ENCODE measurements at regions not wholly inside any gene's neighbourhood (a gene's known extent, or its start where the extent isn't known, plus 50 kb on each side); places are given as distances from the start of the nearest gene placed in this dataset.

GRCh38 chr15:93438310-93438709, 349.3 kb upstream of the RGMA start:
- Histone ChIP-seq H3K4me3 (no peak overlapping the region), H3K36me3 (ENCODE audit: insufficient read depth, low read length) (no peaks in the 10 kb centered on the region), H3K27ac (no peak overlapping the region), H3K9me3 (ENCODE audit: low read depth, low read length) (no peaks in the 10 kb centered on the region), H3K9ac (ENCODE audit: insufficient read length) (no peak overlapping the region)
- no peak for DNase-seq (ENCODE audit: low read depth, low spot score)
- TF ChIP-seq FOXP2 (optimal IDR thresholded peaks at IDR 0.05; ENCODE audit: control extremely low read depth, extremely low read length, insufficient read depth) (no peak), EZH2 (IDR thresholded peaks at IDR 0.05) (no peak), POLR2AphosphoS5 (IDR thresholded peaks at IDR 0.05; ENCODE audit: borderline replicate concordance, low read depth, low read length) (no peak)

GRCh38 chr15:93432474-93432873, 343.5 kb upstream of the RGMA start:
- TF ChIP-seq EZH2 (IDR thresholded peaks at IDR 0.05), result no peak
- TF ChIP-seq POLR2AphosphoS5 (IDR thresholded peaks at IDR 0.05; ENCODE audit: borderline replicate concordance, low read depth, low read length), result no peak
- TF ChIP-seq FOXP2 (optimal IDR thresholded peaks at IDR 0.05; ENCODE audit: control extremely low read depth, extremely low read length, insufficient read depth), result no peak
- DNase-seq (ENCODE audit: low read depth, low spot score), result no peak
- no peak overlapping the region for H3K4me3 ChIP-seq
- H3K27ac ChIP-seq, result no peak overlapping the region
- H3K36me3 ChIP-seq (ENCODE audit: insufficient read depth, low read length), result no peaks in the 10 kb centered on the region
- H3K9ac ChIP-seq (ENCODE audit: insufficient read length), result no peak overlapping the region
- no peaks in the 10 kb centered on the region for H3K9me3 ChIP-seq (ENCODE audit: low read depth, low read length)

GRCh38 chr15:93428807-93429351, 339.9 kb upstream of the RGMA start:
- H3K9ac ChIP-seq (ENCODE audit: insufficient read length), result no peak overlapping the region
- no peaks in the 10 kb centered on the region for H3K36me3 ChIP-seq (ENCODE audit: insufficient read depth, low read length)
- TF ChIP-seq FOXP2 (optimal IDR thresholded peaks at IDR 0.05; ENCODE audit: control extremely low read depth, extremely low read length, insufficient read depth) (no peak), EZH2 (IDR thresholded peaks at IDR 0.05) (no peak), POLR2AphosphoS5 (IDR thresholded peaks at IDR 0.05; ENCODE audit: borderline replicate concordance, low read depth, low read length) (no peak)
- H3K4me3 ChIP-seq, result no peak overlapping the region
- no peak overlapping the region for H3K27ac ChIP-seq
- H3K9me3 ChIP-seq (ENCODE audit: low read depth, low read length), result no peaks in the 10 kb centered on the region
- no peak for DNase-seq (ENCODE audit: low read depth, low spot score)

GRCh38 chr15:93428150-93428549, 339.1 kb upstream of the RGMA start:
- no peak for DNase-seq (ENCODE audit: low read depth, low spot score)
- Histone ChIP-seq H3K9ac (ENCODE audit: insufficient read length) (no peak overlapping the region), H3K4me3 (no peak overlapping the region), H3K27ac (no peak overlapping the region), H3K9me3 (ENCODE audit: low read depth, low read length) (no peaks in the 10 kb centered on the region), H3K36me3 (ENCODE audit: insufficient read depth, low read length) (no peaks in the 10 kb centered on the region)
- TF ChIP-seq FOXP2 (optimal IDR thresholded peaks at IDR 0.05; ENCODE audit: control extremely low read depth, extremely low read length, insufficient read depth) (no peak), POLR2AphosphoS5 (IDR thresholded peaks at IDR 0.05; ENCODE audit: borderline replicate concordance, low read depth, low read length) (no peak)

- Histone ChIP-seq H3K9ac (ENCODE audit: insufficient read length) (no peak overlapping the region), H3K36me3 (ENCODE audit: insufficient read depth, low read length) (no peaks in the 10 kb centered on the region), H3K4me3 (no peak overlapping the region), H3K27ac (no peak overlapping the region), H3K9me3 (ENCODE audit: low read depth, low read length) (no peaks in the 10 kb centered on the region)
- no peak for DNase-seq (ENCODE audit: low read depth, low spot score)
- TF ChIP-seq FOXP2 (optimal IDR thresholded peaks at IDR 0.05; ENCODE audit: control extremely low read depth, extremely low read length, insufficient read depth), result no peak
- TF ChIP-seq EZH2 (IDR thresholded peaks at IDR 0.05), result no peak
- no peak for TF ChIP-seq POLR2AphosphoS5 (IDR thresholded peaks at IDR 0.05; ENCODE audit: borderline replicate concordance, low read depth, low read length)
Observed at GRCh38 chr15:93424131-93424530, 335.1 kb upstream of the RGMA start.

- Histone ChIP-seq H3K36me3 (ENCODE audit: insufficient read depth, low read length) (no peaks in the 10 kb centered on the region), H3K4me3 (no peak overlapping the region), H3K9me3 (ENCODE audit: low read depth, low read length) (no peaks in the 10 kb centered on the region), H3K27ac (no peak overlapping the region), H3K9ac (ENCODE audit: insufficient read length) (no peak overlapping the region)
- no peak for DNase-seq (ENCODE audit: low read depth, low spot score)
- TF ChIP-seq EZH2 (IDR thresholded peaks at IDR 0.05), result no peak
- TF ChIP-seq POLR2AphosphoS5 (IDR thresholded peaks at IDR 0.05; ENCODE audit: borderline replicate concordance, low read depth, low read length), result no peak
- TF ChIP-seq FOXP2 (optimal IDR thresholded peaks at IDR 0.05; ENCODE audit: control extremely low read depth, extremely low read length, insufficient read depth), result no peak
Observed at GRCh38 chr15:93422476-93422875, 333.5 kb upstream of the RGMA start.

GRCh38 chr15:93420477-93420876, 331.5 kb upstream of the RGMA start:
- no peak for TF ChIP-seq EZH2 (IDR thresholded peaks at IDR 0.05)
- no peak for TF ChIP-seq POLR2AphosphoS5 (IDR thresholded peaks at IDR 0.05; ENCODE audit: borderline replicate concordance, low read depth, low read length)
- TF ChIP-seq FOXP2 (optimal IDR thresholded peaks at IDR 0.05; ENCODE audit: control extremely low read depth, extremely low read length, insufficient read depth), result no peak
- Histone ChIP-seq H3K27ac (no peak overlapping the region), H3K9ac (ENCODE audit: insufficient read length) (no peak overlapping the region), H3K4me3 (no peak overlapping the region), H3K36me3 (ENCODE audit: insufficient read depth, low read length) (no peaks in the 10 kb centered on the region), H3K9me3 (ENCODE audit: low read depth, low read length) (no peaks in the 10 kb centered on the region)
- DNase-seq (ENCODE audit: low read depth, low spot score), result no peak

GRCh38 chr15:93420050-93420452, 331.0 kb upstream of the RGMA start:
- DNase-seq (ENCODE audit: low read depth, low spot score), result no peak
- TF ChIP-seq EZH2 (IDR thresholded peaks at IDR 0.05) (no peak), FOXP2 (optimal IDR thresholded peaks at IDR 0.05; ENCODE audit: control extremely low read depth, extremely low read length, insufficient read depth) (no peak), POLR2AphosphoS5 (IDR thresholded peaks at IDR 0.05; ENCODE audit: borderline replicate concordance, low read depth, low read length) (no peak)

GRCh38 chr15:93418566-93418965, 329.6 kb upstream of the RGMA start:
- no peaks in the 10 kb centered on the region for H3K9me3 ChIP-seq (ENCODE audit: low read depth, low read length)
- no peak overlapping the region for H3K4me3 ChIP-seq
- no peak for TF ChIP-seq FOXP2 (optimal IDR thresholded peaks at IDR 0.05; ENCODE audit: control extremely low read depth, extremely low read length, insufficient read depth)
- TF ChIP-seq POLR2AphosphoS5 (IDR thresholded peaks at IDR 0.05; ENCODE audit: borderline replicate concordance, low read depth, low read length), result no peak
- TF ChIP-seq EZH2 (IDR thresholded peaks at IDR 0.05), result no peak
- no peak overlapping the region for H3K9ac ChIP-seq (ENCODE audit: insufficient read length)
- DNase-seq (ENCODE audit: low read depth, low spot score), result no peak
- H3K36me3 ChIP-seq (ENCODE audit: insufficient read depth, low read length), result no peaks in the 10 kb centered on the region
- no peak overlapping the region for H3K27ac ChIP-seq

More at GRCh38 chr15:93420050-93420452, 331.0 kb upstream of the RGMA start:
- no peaks in the 10 kb centered on the region for H3K9me3 ChIP-seq (ENCODE audit: low read depth, low read length)
- H3K9ac ChIP-seq (ENCODE audit: insufficient read length), result no peak overlapping the region
- no peak overlapping the region for H3K27ac ChIP-seq
- H3K4me3 ChIP-seq, result no peak overlapping the region
- H3K36me3 ChIP-seq (ENCODE audit: insufficient read depth, low read length), result no peaks in the 10 kb centered on the region

All from SK-N-MC (cell line).